HG02970 (cell line): ENCODE measurements at regions not wholly inside any gene's neighbourhood (a gene's known extent, or its start where the extent isn't known, plus 50 kb on each side); places are given as distances from the start of the nearest gene placed in this dataset.

Experiments used
- ATAC-seq: cut with Tn5 transposase; IDR thresholded peaks from one replicate; pipeline ENCODE4 v1.9.1; 2021; ENCODE audit warnings: mild to moderate bottlenecking, moderate library complexity, moderate number of reproducible peaks; ENCODE audit not compliant: unreplicated experiment, low FRiP score

DNA sequence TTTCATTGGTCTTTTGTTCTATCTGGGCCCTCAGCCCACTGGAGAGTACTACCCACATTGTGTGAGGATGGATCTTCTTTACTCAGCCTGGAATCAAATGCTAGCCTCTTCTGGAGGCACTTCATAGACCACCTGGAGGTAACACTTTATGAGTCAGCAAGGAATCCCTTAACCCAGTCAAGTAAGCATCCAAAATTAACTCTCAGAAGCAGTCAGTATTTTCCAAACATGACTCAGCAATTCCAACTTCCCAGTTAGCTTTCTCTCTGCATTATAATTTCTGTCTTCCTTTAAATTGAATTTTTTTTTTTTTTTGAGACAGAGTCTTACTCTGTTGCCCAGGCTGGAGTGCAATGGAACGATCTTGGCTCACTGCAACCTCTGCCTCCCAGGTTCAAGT is 142.7 kb downstream of the ACKR3 start:
- ATAC-seq, result no peak

DNA sequence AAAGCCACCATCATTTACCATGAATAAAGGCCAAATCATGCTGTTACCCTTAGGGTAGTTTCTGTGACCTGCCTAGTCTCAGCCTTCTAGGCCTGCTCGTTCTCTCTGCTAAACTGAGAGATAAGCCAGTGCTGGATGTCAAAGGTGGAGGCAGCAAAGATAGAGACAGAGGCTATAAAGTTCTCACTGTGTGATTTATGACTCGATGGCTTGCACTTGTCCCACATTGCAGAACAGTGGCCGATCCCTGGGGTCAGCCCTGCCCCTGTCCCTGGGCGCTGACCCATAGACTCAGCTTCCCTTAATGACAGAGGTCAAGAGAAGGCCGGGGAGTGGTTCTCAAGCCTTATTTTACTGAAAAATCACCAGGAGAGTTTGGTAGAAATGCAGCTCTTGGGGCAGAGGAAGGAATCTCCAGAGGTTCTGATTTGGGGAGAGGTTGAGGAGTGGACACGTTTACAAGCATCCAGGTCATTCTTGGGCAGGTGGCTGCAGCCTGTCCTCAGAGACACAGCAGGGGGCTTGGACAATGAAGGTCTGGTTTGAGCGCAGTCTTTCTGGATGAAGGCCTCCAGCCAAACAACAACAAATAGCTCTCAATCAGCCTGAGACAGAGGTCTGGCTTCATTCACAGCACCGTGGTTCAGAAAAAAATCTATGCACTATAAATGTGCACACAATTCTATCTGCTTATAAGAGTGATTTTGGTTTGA is 143.5 kb downstream of the ACKR3 start:
- no peak for ATAC-seq

DNA sequence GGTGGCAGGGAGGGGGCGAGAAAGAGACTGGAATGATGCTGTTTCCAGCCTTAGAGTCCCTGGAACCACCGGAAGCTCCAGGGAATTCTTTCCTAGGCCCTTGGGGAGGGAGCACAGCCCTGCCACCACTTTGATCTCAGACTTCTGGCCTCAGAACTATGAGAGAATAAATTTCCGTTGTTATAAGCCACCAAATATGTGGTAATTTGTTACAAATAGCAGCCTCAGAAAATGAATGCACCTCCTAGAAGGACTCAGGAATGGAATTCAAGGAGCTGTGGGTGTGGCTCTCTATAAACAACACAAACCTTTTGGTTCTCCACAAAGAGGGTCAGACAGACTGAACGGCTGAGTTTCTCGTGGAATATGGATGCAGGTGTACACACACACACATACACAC is 144.5 kb downstream of the ACKR3 start:
- no peak for ATAC-seq

DNA sequence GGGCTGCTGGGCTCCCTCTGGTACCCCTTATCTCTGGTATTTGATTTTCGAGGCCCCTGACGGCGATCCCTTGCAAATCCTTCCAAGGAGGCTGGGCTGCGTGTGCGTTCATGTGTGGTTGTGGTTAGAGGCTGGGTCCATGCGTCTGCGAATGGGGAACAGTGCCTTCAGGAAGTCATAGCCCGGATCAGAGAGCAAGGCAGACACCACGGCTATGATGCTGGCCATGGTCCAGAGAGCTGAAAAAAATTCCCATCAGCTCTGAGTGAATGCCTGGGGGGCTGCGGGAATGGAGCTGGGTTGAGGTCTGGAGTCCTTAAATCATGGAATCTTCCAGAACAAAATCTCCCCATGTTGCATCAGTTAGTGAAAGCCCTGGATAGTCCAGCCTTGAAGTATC is 145.5 kb downstream of the ACKR3 start:
- ATAC-seq, result no peak

DNA sequence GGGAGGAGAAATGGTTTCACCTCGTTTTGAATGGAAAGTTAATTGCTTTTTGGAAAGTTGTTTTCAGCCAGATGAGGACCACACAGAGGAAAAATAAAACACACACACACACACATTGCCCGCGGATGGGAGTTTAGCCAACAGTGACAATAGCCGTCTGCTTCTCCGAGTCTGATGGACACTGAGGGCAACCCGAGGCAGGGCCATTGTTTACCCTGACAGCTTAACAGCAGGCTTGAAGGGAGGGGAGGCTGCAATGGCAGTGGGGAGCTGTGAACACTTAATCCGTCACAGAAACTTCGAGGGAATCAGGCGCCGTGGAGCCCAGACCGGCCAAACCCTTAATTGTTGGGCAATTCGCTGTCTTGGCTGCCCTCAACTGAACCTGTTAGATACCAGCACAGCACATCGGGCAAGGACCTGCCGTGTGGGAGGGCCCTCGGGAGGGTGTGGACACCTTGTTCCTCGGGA is 145.9 kb downstream of the ACKR3 start:
- no peak for ATAC-seq

DNA sequence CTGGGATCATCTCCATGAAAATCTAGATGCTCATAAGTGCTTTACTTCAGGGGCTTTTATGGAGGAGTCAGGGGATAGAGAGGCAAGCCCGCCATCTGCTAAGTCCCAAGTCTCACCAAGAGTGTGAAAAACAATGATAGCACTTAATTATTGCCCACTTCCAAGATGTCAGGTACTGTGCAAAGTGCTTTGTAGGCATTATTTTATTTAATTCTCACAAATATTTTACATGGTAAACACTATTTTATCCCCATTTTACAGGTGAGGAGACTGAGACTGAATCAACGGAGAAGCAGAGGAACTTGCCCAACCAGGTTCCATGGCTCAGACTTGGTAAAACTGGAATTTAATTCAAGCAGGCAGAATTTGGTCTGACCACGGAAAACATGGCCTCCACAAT is 147.5 kb downstream of the ACKR3 start:
- ATAC-seq, result no peak

DNA sequence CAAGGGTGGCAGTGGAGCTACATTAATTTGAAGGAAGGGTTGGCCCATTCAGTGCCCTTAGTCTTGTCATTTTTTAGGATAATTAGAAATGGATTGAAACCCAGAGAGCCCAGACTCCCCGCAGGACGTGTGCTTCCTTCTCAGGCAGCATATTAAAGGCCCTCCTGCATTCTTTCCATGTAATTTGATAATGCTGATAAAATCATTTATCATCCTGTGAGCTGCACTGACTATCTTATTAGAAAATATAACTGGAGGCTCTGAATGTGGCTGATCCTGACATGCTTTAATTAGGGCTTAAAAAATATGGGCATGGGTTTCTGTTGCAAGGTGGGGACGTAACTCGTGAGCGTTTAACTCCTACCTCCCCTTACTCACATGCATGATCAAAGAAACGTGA is 148.1 kb downstream of the ACKR3 start:
- no peak for ATAC-seq

DNA sequence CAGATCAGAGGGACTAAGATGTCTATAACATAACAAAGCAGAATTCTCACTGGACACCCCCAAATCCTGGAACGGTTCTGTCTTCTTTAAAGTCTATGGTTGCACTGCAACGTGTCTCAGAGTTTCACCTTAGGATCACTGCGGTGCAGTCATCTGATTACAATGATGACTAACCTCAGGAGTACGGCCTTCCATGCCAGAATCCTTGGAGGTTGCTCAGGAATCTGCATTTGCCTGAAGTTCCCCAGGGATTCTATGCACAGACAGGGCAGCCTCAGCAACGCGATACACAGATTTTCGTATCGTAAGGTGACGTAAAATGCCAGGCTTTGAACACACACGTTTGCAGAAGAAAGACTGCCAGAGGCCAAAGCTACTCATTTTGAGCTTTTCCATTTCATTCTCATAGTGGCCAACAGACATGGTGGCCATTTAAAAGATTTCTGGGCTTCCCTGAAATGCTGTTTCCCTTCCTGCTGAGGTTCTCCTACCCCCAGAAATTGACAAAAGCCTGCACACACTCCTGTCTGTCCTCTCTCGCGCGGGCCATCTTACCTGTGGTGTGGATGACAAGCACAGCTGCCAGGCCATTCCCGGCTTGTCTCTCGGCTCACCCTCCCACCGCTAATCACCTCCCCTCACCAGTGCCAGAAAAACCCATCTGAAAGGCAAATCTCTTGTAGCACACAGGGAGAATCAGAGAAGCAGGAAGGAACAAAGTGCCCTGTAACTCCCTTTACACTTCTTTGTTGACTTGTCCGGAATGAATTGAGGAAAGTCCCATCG is 148.8 kb downstream of the ACKR3 start:
- no peak for ATAC-seq

DNA sequence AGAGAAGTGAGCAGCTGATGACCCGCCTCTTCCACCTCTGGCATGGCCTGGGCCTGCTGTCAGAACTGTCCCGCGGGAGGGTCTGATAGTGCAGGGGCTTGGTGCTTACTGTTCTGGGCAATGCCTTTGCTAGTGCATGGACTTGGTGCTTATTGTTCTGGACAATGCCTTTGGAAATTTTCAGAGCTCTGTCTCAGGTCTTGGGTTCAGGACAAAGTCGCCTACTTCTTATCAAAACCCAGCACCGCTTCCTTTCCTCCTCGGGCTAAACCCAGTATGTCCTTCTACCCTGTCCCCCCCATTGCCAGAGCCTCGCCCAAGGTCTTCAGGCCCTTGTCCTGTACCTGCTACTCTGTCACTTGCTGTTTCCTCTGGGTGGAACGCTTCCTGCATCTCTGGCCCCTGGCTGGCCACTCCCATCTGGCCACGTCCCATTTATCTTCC is 149.6 kb downstream of the ACKR3 start:
- no peak for ATAC-seq

DNA sequence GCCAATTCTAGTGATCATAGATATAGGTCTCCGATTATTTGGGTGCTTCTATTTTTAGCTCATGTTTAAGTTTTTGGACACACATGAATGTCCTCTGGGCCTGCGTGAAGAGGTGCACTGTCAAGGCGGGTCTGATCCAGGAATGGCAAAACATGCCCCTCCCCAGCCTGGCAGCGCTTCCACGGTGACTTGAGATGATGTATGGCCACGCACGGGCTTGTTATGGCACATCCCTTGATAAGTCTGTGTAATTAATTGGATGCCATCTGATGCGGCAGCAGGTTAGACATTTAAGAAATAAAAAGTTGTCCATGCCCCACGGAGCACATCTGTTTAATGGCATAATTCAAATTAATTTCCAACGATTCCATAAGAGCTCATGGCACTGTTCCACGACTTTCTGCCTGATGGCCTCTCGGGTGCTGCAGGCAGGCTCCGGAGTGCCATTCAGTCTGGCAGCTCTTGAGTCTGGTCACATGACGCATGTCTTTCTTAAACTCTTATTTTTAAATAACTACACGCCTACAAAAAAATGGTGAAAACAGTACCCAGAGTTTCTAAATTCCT is 151.4 kb downstream of the ACKR3 start:
- ATAC-seq, result no peak

DNA sequence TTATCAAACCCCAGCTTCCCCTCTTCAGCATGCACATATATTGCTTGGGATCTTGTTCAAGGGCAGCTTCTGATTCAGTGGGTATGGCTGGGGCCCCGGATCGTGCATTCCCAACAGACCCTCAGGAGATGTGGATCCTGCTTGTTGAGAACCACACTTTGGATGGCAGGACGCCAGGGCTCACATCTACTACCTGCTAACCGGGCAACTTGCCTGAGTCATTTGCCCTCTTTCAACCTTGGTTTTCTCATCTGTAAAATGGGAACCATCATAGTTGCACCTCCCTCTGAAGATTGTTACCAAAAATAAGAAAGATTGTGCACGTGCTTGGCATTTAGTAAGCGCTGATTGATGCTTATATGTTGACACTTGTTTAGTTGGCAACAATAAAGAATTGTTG is 154.6 kb downstream of the ACKR3 start:
- no peak for ATAC-seq

DNA sequence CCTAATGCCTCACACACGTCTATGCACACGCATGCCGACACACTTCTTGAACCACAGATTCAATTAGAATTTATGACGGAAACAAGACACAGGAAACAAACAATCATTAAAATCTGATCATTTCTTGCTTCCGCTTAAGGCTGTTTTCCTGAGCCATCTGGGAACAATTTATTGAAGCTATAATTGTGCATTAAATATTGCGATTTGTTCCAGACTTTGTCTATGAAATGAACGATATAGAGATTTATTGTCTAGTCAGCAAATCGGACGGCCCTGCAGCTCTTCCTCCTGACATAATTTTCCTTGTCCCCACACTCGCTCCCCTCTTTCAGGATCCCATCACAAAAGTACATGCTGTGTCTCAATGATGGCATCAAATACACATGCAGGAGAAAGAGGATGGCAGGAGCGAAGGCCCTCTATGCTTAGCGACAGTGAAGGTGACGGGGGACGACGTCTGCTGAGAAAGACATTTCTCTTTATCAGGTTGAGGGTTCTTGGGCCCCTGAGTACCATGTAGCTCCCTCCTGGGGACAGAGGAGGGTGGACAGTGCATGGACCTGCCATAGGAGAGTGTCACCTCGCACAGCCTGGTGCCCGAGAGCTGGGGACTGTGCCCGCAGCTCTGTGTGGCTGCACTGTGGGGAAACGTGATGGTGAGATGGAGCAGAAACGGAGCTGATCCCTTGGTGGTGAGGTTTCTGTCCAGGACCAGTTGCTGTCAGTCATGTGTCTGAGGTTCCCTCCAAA is 157.3 kb downstream of the ACKR3 start:
- no peak for ATAC-seq

DNA sequence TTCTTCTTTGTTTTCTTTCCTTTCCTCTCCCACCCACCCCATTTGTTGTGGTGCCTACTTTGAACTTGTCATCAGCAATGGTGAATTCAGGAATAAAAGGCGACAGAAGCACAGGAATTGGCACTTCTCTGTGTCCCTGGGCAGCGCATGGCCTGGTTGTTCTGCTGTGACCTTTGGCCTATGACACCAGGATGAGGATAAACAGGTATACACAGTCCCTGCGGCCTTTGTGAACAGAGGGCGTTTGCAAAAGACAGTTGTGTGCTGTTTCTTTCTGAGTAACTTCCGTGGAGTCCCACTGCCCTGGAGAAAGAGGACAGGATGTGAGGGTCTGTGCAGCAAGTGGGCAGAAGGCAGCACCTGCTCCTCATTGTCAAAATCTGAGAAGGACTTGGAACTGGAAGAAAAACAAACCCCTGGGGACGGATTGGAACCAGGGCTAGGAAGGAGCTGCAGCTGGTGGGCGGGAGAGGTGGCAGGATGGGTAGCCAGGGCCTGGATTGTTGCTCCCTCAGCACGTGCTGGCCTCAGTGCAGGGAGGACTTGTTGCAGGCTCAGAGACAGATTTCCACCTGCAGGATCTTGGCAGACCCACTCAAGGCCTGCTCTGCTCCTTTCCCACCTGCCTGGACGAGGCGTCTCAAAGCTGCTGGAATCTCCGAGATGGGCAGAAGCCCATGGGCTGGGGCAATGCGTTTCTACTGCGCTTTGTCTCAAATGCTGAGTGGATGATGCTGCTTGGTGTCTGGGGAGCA is 159.5 kb downstream of the ACKR3 start:
- ATAC-seq, result no peak

DNA sequence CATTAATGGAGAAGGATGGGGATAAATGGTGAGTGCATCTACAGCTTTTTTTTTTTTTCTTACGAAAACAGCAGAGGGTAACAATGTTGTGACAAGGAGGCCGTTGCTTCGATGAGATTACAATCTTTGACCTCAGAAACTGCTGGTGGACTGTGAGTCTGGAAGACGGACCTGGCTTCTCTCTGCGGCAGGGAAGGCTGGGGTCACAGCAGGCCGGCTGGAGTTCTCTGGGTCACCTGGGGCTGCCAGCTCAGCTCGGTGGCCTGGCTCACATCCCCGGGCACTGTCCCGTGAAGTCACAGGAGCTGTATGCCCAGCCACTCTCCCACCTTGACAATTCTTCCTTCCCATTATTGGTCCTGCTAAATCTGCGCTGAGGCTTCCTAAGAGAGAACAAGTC is 160.8 kb downstream of the ACKR3 start:
- ATAC-seq, result no peak

DNA sequence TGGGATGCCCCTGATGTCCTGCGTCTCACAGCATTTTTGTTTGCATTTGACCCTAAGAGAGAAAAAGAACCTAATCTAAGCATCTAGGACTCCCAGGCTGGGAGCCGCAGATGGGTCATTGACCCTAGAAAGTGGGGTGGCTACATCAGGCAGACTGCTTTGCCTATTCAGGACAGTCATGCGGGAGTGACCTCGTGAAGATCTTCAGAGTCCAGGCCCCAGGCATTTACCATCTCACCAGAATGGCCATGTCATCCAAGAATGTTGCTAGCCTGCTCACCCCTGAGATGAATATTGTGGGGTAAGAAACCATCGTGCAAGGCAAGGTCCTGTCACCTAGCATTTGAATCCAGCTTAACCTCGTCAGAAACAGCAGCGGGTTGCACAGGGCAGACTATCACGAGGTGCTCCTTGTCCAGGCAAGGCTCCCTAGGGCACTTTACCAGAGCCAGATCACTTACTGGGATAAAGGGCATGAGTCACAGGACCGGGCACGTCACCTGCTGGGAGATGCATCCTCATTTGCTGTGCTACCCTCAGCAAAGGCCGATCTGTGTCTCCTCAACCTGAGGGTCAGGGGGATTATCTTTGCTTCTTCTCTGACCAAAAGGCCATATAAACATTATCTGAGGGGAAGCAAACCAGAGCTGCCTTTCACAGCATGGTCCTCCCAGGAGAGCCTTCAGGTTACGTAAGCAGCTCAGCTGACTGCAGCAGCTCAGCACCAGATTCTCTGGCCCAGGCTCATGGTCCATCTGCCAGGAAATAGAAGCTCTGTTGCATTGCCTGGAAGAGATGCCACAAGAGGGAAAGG is 162.3 kb downstream of the ACKR3 start:
- no peak for ATAC-seq

DNA sequence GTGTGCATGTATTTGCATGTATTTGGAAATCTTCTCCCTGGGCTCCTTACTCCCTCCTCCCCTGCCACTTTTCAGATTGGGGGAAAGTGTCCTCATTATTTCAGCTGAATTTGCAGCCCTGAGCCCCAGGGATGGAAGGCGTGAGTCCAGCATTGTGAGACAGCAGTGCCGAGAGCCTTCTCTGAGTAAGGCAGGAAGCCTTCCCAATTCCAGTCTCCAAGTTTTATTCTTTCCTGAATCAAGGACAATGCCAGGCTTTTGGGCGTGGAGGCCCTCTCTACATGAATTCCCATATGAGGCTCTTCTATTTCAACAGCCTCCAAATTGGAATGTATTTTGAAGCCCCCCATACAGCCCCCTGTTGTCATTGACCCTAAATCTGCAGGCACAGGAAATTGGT is 163.5 kb downstream of the ACKR3 start:
- ATAC-seq, result no peak

DNA sequence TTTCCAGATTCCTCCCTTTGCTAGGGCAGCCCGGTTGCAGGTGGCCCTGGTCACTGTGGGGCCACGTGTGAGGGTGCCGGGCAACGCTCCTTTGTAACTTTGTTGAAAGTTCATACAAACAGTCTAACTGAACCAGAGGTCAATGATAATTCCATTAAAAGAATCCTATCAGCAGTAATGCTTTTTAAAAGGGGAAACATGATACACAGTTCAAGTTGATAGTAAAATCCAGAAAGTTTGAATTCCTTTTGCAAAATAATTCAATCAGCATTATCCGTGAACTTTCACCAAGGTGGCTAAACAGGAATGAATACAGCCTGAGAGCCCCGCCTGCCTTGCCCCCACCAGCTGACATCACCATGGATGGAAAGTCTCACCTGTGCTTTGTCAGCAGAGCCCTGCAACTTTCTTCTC is 166.2 kb downstream of the ACKR3 start:
- no peak for ATAC-seq

DNA sequence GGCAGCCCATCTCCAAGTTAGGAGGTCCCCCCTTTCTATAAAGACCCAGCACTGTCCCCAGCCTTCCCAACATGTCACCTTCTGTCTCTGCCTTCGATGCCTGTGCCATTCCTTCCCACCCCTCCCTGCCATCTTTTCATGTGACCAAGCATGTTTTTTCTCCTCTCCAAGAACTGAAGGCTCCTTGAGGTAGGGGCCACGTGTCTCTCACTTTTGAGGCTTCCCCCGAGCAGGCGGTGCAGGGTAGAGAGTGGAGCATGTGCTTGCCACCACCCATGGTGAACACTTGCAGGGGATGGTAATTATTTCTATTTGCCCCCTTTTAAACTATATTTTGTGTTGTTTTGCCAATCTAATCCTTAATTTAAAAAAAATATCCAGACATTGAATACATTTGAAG is 168.4 kb downstream of the ACKR3 start:
- ATAC-seq, result no peak

DNA sequence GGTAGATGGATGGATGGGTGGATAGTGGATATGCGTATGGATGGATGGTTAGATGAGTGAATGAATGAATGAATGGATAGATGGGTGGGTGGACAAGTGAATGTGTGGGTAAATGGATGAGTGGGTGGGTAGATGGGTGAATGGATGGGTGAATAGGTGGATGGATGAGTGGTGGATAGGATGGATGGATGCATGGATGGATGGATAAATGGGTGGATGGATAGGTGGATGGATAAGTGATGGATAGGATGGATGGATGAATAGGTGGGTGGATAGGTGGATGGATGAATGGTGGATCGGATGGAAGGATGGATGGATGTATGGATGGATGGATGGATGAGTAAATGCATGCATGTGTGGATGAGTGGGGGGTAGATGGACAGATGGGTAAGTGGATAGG is 169.3 kb downstream of the ACKR3 start:
- ATAC-seq, result no peak
